Stimulated activated CD8-positive, alpha-beta memory T cell treated with anti-CD3 and anti-CD28 coated beads, Interleukin-4, amount 100 ng/mL, for 24 hours (primary cell): ENCODE measurements at regions not wholly inside any gene's neighbourhood (a gene's known extent, or its start where the extent isn't known, plus 50 kb on each side); places are given as distances from the start of the nearest gene placed in this dataset.

Experiments
- DNase-seq: peaks from one replicate; pipeline ENCODE4 v3.0.0-alpha.2; 2020; ENCODE audit warnings: low read depth

DNA sequence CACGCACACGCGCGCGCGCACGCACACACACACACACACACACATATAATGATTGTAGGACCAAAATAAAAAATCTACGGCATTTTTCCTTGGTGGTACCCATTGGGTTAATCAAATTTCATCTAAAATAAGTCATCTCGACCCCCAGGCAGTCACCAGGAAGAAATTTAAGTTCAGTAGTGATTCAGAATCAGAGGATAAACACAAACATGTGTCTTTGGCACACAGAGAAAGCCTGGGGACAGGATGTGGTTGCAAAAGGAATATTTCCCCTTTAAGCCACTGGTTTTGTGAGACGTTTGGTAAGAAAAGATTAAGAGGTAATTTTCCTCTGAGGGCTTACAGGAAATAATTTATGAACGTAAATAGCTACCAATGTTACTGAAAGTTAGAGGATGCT lies 171.6 kb upstream of the PIEZO2 start:
- no peak for DNase-seq

DNA sequence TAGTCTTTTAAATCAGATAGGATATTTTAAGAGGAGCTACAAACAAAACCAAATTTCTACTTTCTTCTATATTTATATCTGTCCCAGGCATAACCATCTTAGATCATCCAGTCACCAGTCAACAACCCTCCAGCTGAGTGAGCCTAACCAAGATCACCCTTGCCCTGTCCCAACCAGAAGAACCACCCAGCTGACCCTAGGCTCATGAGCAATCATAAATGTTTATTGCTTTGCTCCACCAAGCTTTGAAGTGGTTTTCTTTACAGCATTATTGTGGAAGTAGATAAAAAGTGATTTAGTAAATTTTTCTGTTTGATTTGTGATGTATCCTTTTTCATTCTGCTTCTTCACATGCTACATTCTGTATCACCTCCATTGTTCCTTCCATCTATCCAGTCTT lies 167.2 kb upstream of the PIEZO2 start:
- DNase-seq: no peak

DNA sequence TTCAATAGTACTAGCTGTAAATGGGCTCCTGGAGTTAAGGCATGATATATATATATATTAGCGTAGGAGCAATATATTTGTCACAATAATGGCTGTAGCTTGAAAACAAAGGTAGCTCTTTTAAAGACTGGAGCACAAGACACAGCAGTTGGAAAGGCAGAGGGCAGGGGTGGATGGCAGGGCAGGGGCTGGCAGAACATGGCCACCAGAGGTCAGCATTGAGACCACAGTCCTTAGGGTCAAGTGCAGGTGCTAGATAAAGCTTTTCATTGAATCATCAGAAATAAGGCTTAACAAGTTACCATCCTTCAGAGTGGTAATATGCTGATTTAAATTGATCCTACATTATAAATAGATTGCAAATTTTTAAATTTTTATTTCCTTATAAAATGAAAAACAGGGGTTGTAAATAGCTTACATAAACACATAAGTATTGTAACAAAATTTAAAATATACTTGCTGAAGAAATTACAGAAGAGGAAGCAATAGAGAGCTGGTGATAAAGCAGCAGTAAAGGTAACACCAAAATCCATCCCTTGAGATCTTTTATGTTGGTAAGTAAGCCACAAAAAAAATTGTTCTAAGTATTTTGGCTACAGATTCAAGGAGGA lies 161.2 kb upstream of the PIEZO2 start:
- no peak for DNase-seq

DNA sequence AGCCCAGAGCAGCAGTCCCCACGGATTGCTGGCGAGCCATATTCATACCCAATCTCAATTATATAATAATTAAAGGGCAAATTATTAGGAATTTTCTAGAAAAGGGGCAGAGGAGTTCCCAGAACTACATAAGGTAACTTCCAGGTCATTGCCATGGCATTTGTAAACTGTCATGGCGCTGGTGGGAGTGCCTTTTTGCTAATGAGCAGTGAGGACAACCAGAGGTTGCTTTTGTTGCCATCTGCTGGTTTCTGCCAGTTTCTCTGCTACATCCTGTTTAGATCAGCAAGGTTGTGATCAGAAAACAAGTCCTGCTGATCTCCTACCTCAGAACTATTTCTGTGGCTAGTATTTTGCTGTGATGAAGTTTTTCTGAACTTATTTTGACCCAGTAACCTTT lies 159.8 kb upstream of the PIEZO2 start:
- no peak for DNase-seq

DNA sequence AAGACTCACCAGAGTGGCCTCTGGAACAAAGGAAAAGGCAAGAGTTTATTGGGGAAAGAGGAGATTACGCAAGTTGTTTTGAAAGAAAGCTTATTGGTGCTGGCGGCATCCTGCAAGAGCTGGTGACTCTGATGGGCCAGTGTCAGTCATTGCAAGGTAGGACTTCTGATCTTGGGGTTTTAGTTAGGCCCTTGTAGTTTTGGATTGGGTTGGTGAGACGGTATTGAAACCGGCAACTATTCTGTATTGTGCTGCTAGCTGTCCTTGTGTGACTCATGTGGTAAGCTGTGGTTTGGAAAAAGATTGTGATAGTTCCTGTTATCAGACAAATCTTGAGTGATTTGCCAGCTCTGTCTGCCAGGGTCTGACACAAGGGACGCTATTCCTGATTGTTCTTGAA lies 159.1 kb upstream of the PIEZO2 start:
- no peak for DNase-seq

GRCh38 chr18:11307716-11308115 lies 158.3 kb upstream of the PIEZO2 start:
- DNase-seq: no peak

- DNase-seq: no peak
These were observed 156.1 kb upstream of the PIEZO2 start for GRCh38 chr18:11305507-11305906.

DNA sequence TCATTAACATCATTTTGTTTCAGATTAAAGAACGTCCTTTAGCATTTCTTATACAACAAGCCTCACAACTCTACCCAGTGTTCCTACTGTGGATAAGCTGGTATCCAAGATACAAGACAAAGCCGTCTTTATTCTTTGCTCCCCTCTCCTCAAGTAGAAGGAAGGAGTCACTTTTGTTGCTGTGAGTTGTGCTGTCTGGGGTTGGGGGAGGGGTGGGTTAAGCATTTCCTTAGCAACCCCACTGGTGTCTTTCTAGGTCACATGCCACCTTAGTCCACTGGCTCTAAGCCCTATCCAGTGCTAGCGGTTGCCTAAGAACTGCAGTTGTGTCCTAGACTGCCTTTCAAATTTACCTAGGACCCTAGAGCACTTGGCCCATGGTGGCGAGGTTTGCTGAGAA lies 155.6 kb upstream of the PIEZO2 start:
- no peak for DNase-seq

GRCh38 chr18:11296946-11297345 lies 147.6 kb upstream of the PIEZO2 start:
- DNase-seq: no peak

GRCh38 chr18:11293794-11294193 lies 144.4 kb upstream of the PIEZO2 start:
- no peak for DNase-seq

DNA sequence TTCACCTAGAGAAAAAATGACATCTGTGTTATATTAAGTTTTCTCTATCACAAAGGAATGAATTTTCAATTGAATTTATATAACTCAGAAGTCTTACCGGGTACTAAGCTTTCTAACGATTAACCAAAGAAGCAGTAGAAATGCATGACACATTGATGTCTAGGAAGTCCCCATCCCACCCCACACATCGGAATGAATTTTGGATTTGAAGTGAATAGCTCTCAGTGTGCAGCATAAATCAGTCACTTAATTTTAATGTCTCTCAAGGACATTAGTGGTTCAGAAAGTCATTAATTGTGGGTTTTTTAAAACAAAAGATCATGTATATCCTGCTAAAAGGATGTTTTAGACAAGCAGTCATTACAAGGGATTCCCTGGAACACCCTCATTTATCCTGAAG lies 141.4 kb upstream of the PIEZO2 start:
- DNase-seq: no peak

DNA sequence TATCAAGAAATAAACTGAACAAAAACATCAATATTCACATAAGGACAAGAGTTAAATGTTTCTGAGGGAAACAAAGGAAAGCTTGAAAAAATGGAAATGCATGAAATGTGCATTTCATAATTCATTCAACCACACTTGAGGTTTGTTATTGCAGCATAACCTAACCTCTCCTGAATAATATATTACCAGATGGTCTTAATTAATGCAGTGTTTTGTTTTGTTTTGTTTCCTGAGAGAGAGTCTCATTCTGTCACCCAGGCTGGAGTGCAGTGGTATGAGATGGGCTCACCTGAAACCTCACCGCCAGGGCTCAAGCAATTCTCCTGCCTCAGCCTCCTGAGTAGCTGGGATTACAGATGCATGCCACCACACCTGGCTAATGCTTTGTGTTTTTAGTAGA lies 139.9 kb upstream of the PIEZO2 start:
- DNase-seq: no peak

DNA sequence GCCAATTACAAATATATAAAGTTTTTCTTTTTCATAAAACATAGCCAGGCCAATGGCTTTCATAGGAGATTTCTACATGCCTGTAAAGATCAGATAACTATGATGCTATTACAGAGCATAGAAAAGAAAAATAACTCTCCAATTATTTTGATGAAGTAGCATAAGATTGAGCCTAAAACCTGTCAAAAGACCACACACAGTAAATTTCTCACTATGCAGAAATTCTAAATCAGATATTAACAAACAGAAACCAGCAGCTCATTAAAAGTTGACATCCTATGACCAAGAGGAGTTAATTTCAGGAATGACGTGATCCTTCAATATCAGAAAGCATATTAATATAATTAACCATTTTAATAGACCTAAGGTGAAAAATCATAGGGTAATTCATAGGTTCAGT lies 139.0 kb upstream of the PIEZO2 start:
- DNase-seq: no peak

GRCh38 chr18:11286431-11286830 lies 137.1 kb upstream of the PIEZO2 start:
- no peak for DNase-seq

DNA sequence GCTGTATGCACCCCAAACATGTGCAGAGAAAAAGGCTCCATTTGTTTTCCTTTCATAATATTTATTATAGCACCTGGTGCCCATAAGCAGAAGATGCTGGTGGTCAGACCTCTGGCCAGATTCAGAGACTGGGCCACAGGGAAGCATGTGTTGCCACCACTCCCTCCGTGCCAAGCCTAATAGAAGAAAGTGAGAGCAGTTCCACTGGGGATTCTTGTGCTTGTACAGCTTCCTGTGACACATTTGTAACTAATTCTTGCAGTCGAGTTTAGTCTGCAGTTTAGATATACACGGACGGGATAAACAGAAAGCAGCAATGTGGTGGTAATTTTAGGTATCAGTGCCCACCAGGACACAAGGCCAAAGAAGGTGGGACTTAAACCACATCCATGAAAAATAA lies 135.4 kb upstream of the PIEZO2 start:
- DNase-seq: no peak

- DNase-seq: no peak
These were observed 135.0 kb upstream of the PIEZO2 start for GRCh38 chr18:11284349-11284748.

DNA sequence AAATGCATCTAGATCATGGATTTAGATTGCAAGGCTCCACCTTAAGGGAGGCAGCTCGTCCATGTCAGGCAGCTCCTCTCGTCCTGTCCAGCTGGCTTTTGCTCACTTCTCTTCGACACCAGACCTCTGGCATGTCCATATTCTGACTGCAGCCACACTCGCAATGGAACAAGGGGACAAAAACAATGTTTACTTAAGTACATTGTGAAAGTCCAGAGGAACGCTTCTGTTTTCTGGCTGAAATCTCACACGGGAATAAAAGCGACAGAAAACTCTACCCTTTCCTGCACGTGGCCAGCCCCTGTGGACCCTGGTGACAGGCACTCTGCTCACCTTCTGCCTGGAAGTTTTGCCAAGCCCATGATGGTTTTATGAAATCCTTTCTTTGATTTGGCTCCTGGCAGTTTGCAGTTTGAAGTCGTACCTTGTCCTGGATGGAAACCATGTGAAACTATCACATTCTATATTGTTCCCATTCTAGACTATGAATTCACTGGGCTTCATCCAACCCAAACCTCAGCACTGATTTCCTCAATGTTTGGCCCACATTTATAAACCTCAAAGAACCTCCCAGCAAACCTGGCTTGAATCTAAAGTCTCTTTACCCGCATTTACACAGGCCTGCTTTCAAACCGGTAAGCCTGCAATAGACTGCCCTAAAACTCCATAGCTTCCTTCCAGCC lies 134.3 kb upstream of the PIEZO2 start:
- no peak for DNase-seq

GRCh38 chr18:11279461-11279860 lies 130.1 kb upstream of the PIEZO2 start:
- no peak for DNase-seq

- DNase-seq: no peak
These were observed 127.3 kb upstream of the PIEZO2 start for GRCh38 chr18:11276678-11277077.

DNA sequence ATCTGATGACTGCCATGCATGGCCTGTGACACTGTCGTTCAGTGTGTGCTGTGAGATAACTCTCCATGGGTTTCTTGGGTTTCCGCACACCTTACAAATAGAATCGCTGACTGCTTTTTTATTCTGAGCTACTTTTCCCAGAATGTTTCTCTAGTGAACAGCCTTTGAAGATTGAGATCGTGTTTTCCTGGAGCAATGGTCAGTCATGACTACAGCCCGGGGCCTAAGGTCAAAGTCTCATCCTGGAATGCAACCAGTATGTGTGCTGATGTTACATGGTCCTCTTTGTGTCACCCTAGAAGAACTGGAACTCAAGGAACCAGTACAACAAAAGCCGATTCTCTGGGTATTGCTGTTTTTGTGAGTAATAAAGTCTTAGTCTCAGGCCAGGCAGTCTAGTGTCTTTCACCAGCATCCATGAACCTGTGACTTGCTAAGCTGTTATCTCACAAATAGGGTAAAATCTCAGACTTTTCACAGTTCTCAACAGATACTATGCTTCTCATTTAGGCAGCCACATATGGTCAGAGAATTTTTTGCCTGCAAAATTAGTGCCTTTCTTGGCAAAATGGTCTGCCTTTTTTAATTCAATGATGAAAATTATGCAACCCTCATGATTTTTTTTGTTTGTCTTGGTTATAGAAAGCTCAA lies 124.9 kb upstream of the PIEZO2 start:
- DNase-seq: no peak

- DNase-seq: no peak
These were observed 123.1 kb upstream of the PIEZO2 start for GRCh38 chr18:11272516-11272915.

- no peak for DNase-seq
These were observed 122.6 kb upstream of the PIEZO2 start for GRCh38 chr18:11271954-11272353.

- no peak for DNase-seq
These were observed 119.9 kb upstream of the PIEZO2 start for GRCh38 chr18:11269257-11269656.

GRCh38 chr18:11268741-11269233 lies 119.4 kb upstream of the PIEZO2 start:
- no peak for DNase-seq
